GM12878 (cell line): ENCODE measurements at regions not wholly inside any gene's neighbourhood (a gene's known extent, or its start where the extent isn't known, plus 50 kb on each side); places are given as distances from the start of the nearest gene placed in this dataset.

ENCODE experiments used
- BHLHE40 ChIP-seq, 2 experiments: fragments of 450-650 bp in 1 of 2; IDR thresholded peaks; 2 replicates each; pipeline ENCODE4 v1.6.1; 2011 to 2017; ENCODE audit warnings: low read depth in 2 of 2, borderline replicate concordance in 1 of 2, improper control_type of control experiment in 1 of 2, low read length in 1 of 2, mild to moderate bottlenecking in 1 of 2
- CHD1 ChIP-seq: IDR thresholded peaks from 2 replicates; pipeline ENCODE4 v1.6.1; 2012; ENCODE audit warnings: low read depth, low read length, improper control_type of control experiment
- NFYB ChIP-seq: IDR thresholded peaks from 2 replicates; pipeline ENCODE4 v1.6.1; 2011; ENCODE audit warnings: low read depth, mild to moderate bottlenecking, low read length, improper control_type of control experiment, moderate library complexity; ENCODE audit not compliant: insufficient read depth
- USF2 ChIP-seq: IDR thresholded peaks from 2 replicates; pipeline ENCODE4 v1.6.1; 2011; ENCODE audit warnings: low read depth, low read length, improper control_type of control experiment, borderline replicate concordance
- YY1 ChIP-seq: IDR thresholded peaks from 2 replicates; pipeline ENCODE4 v1.6.1; 2011; ENCODE audit warnings: low read depth, mild to moderate bottlenecking, low read length

GRCh38 chr15:98418122-98418521, 230.2 kb upstream of the IGF1R start:
- no peak for TF ChIP-seq CHD1
- TF ChIP-seq YY1 = no peak
- TF ChIP-seq BHLHE40 (IDR thresholded peaks at IDR 0.05; ENCODE audit: borderline replicate concordance in 1 of 2, low read depth in 2 of 2, low read length in 1 of 2) = no peak
- TF ChIP-seq NFYB = no peak
- no peak for TF ChIP-seq USF2
